HCT116 (cell line): ENCODE measurements at regions not wholly inside any gene's neighbourhood (a gene's known extent, or its start where the extent isn't known, plus 50 kb on each side); places are given as distances from the start of the nearest gene placed in this dataset.

Experiments used
- CTCF ChIP-seq, 3 experiments: fragments of 200-600 bp in 1 of 3; sonication (generic) in 1 of 3; IDR thresholded peaks in 2 of 3; conservative IDR thresholded peaks in 1 of 3; 2 replicates each; pipeline ENCODE4 v1.5.1; 2012 to 2017; ENCODE audit warnings: low read depth in 2 of 3, low read length in 2 of 3, antibody characterized with exemption in 1 of 3, borderline replicate concordance in 1 of 3, control low read depth in 1 of 3, mild to moderate bottlenecking in 1 of 3, mixed read lengths in 1 of 3, mixed run types in 1 of 3, moderate library complexity in 1 of 3; ENCODE audit not compliant: insufficient read depth in 1 of 3
- EZH2 ChIP-seq: fragments of 200-600 bp; sonication (generic); IDR thresholded peaks from 2 replicates; pipeline ENCODE4 v1.6.1; 2017; ENCODE audit warnings: antibody characterized with exemption, mixed run types
- MAX ChIP-seq: IDR thresholded peaks from 2 replicates; pipeline ENCODE4 v1.6.1; 2012
- POLR2A ChIP-seq: IDR thresholded peaks from 2 replicates; pipeline ENCODE4 v1.7.0; 2011; ENCODE audit warnings: borderline replicate concordance; ENCODE audit not compliant: insufficient read depth, insufficient read length; ENCODE audit errors: extremely low read depth
- POLR2AphosphoS5 ChIP-seq: IDR thresholded peaks from 2 replicates; pipeline ENCODE4 v1.6.1; 2011; ENCODE audit warnings: mild to moderate bottlenecking, low read depth, low read length, moderate library complexity

- no peak for TF ChIP-seq CTCF (IDR thresholded peaks at IDR 0.05 in 2 of 3, conservative IDR thresholded peaks at IDR 0.05 in 1 of 3; ENCODE audit: borderline replicate concordance in 1 of 3, insufficient read depth in 1 of 3, low read depth in 2 of 3, low read length in 2 of 3)
- TF ChIP-seq MAX: no peak
- TF ChIP-seq POLR2A: no peak
- TF ChIP-seq EZH2: no peak
- TF ChIP-seq POLR2AphosphoS5: no peak
These were observed 1906.0 kb upstream of the PIK3C3 start for GRCh38 chr18:40048886-40049650.
